ENCODE measurements at regions not wholly inside any gene's neighbourhood (a gene's known extent, or its start where the extent isn't known, plus 50 kb on each side); places are given as distances from the start of the nearest gene placed in this dataset.

DNA sequence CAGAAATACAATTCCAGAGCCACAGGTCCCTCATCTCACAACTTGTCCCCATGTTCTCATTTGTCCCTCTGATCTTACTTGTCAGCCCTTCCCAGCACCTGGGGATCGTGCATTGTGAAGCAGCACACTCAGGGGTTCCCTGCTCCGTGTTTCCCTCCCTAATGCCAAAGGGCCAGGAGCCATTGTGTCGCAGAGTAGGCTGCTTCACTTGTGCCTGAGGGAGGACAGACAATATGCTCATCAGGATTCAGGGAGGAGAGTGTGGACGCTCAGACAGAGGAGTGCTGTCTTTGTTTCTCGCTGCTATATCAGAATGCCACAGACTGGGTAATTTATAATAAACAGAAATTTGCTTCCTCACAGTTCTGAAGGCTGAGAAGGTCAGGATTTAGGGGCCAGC is 315.3 kb downstream of the TRIML1 start:
- no peak for DNase-seq
- Histone ChIP-seq H3K4me1 (ENCODE audit: insufficient read depth, low read length) (no peaks in the 10 kb centered on the region), H3K4me3 (ENCODE audit: low read length) (no peak overlapping the region), H3K27me3 (ENCODE audit: insufficient read depth, low read length, poor library complexity, severe bottlenecking) (no peaks in the 10 kb centered on the region), H3K36me3 (ENCODE audit: insufficient read depth, low read length) (no peaks in the 10 kb centered on the region), H3K9me3 (ENCODE audit: low read length) (no peaks in the 10 kb centered on the region), H3K27ac (ENCODE audit: low read depth, low read length) (no peak overlapping the region)
- Mint-ChIP-seq H3K36me3 (no peaks in the 10 kb centered on the region), H3K4me1 (no peaks in the 10 kb centered on the region), H3K27ac (no peak overlapping the region), H3K4me3 (no peak overlapping the region), H3K27me3 (no peaks in the 10 kb centered on the region), H3K9me3 (peaks cover 7 to 24% (median 14%) of the 10 kb centered on the region in 5 donors)
- ChIA-PET POLR2A (no interaction called here), CTCF (no interaction called here)

DNA sequence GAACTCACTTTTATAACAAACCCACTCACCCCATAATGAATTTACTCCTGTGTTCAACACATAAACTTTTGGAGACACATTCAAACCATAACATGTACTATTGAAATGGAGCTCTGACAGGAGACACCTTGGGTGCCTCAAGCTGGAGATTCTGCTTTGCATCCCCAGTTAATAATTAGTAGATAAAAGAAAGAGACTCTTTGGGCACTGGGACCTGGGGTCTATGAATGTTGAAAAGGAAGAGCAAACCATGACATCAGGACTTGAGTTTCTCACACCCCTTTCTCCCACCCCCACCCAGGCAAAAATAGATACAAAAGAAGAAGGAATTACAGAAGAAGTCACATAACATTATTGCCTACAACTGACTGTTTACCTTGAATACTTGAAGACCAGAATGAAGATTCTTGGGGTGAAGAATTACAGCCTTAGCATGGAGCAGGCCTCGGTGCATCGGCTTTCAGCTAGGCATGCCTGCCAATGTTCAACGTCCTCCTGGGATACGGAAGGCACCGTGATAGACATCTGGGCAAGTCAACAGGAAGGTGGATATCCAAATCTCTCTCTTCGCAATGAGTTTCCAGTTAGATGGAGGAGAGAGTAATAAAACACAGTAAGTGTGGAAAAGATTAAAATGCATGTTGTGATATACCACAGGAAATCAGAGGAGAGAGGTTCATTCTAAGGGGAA is 316.0 kb downstream of the TRIML1 start:
- H3K27ac ChIP-seq (ENCODE audit: low read depth, low read length), result no peak overlapping the region
- Mint-ChIP-seq H3K36me3 (no peaks in the 10 kb centered on the region), H3K27me3 (no peaks in the 10 kb centered on the region), H3K4me3 (no peak overlapping the region), H3K4me1 (no peaks in the 10 kb centered on the region), H3K9me3 (peaks cover 9 to 24% (median 15%) of the 10 kb centered on the region in 5 donors), H3K27ac (no peak overlapping the region)
- POLR2A ChIA-PET, result no interaction called here
- CTCF ChIA-PET, result no interaction called here
- DNase-seq, result no peak
- no peaks in the 10 kb centered on the region for H3K36me3 ChIP-seq (ENCODE audit: insufficient read depth, low read length)
- no peaks in the 10 kb centered on the region for H3K4me1 ChIP-seq (ENCODE audit: insufficient read depth, low read length)
- H3K27me3 ChIP-seq (ENCODE audit: insufficient read depth, low read length, poor library complexity, severe bottlenecking), result no peaks in the 10 kb centered on the region
- no peak overlapping the region for H3K4me3 ChIP-seq (ENCODE audit: low read length)
- H3K9me3 ChIP-seq (ENCODE audit: low read length), result no peaks in the 10 kb centered on the region

DNA sequence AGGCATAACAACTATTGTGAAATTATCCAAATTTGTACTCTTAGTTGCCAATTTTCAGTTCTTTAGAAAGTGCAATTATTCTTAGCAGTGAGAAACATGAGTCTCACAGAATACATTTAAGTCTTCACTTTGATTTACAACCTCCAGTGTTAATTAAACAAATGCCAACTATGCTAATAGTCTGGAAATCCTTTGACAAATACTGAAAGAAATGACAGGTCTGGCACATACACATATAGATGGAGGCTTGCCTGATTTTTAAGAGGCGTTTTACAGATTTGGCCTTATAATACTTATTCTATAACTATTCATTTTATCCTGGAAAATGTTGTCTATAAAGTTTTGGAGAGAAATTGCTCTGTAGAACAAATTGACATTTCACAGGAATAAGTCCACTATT is 320.1 kb downstream of the TRIML1 start:
- ChIA-PET CTCF (no interaction called here), POLR2A (no interaction called here)
- H3K27me3 Mint-ChIP-seq, result no peaks in the 10 kb centered on the region
- no peak for DNase-seq
- Histone ChIP-seq H3K27ac (ENCODE audit: low read depth, low read length) (no peak overlapping the region), H3K36me3 (ENCODE audit: insufficient read depth, low read length) (no peaks in the 10 kb centered on the region), H3K4me1 (ENCODE audit: insufficient read depth, low read length) (no peaks in the 10 kb centered on the region), H3K27me3 (ENCODE audit: insufficient read depth, low read length, poor library complexity, severe bottlenecking) (no peaks in the 10 kb centered on the region), H3K9me3 (ENCODE audit: low read length) (peaks cover 5% of the 10 kb centered on the region), H3K4me3 (ENCODE audit: low read length) (no peak overlapping the region)
- H3K27ac Mint-ChIP-seq, result no peak overlapping the region
- H3K4me3 Mint-ChIP-seq, result no peak overlapping the region
- peaks cover 15 to 30% (median 24%) of the 10 kb centered on the region in 5 donors for H3K9me3 Mint-ChIP-seq
- H3K4me1 Mint-ChIP-seq, result no peaks in the 10 kb centered on the region
- H3K36me3 Mint-ChIP-seq, result no peaks in the 10 kb centered on the region

DNA sequence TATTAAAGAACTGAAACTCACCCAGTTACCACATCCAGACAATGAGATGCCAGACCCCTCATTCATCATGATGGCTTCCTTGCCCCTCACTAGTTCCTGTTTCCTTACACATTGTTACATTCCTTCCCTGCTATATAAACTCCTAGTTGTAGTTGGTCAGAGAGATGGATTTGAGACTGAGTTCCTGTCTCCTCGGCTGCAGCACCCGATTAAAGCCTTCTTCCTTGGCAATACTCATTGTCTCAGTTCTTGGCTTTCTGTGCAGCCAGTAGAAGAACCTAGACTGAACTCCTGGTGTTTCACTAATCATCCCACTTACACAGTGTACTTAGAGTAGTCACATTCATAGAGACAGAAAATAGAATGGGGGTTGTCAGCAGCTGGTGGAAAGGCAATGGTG is 324.7 kb downstream of the TRIML1 start:
- H3K36me3 Mint-ChIP-seq, result no peaks in the 10 kb centered on the region
- POLR2A ChIA-PET, result no interaction called here

DNA sequence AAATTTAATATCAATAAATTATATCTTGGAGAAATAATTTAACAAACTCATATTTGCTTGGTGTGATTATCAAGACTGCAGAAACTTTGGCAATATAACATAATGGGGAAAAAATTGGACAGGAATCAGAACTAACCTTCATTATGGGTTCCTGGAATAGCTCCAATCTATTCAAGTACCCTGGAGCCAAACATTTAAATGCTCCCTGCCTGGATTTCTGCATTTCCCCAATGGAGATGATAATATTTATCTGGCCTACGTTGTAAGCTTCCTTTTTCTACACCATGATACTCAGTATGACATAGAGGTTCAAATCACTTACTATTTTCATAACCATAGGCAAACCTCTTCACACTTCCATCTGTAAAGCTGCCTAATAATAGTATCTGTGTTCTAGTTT is 326.8 kb downstream of the TRIML1 start:
- Histone ChIP-seq H3K9me3 (ENCODE audit: low read length) (peaks cover 5% of the 10 kb centered on the region), H3K4me3 (ENCODE audit: low read length) (no peak overlapping the region), H3K4me1 (ENCODE audit: insufficient read depth, low read length) (no peaks in the 10 kb centered on the region), H3K36me3 (ENCODE audit: insufficient read depth, low read length) (no peaks in the 10 kb centered on the region), H3K27me3 (ENCODE audit: insufficient read depth, low read length, poor library complexity, severe bottlenecking) (no peaks in the 10 kb centered on the region), H3K27ac (ENCODE audit: low read depth, low read length) (no peak overlapping the region)
- peaks cover 5 to 22% (median 9%) of the 10 kb centered on the region in 5 donors for H3K9me3 Mint-ChIP-seq
- POLR2A ChIA-PET, result no interaction called here
- no peaks in the 10 kb centered on the region for H3K4me1 Mint-ChIP-seq
- no peaks in the 10 kb centered on the region for H3K27me3 Mint-ChIP-seq
- CTCF ChIA-PET, result no interaction called here
- H3K27ac Mint-ChIP-seq, result no peak overlapping the region
- no peak for DNase-seq
- no peak overlapping the region for H3K4me3 Mint-ChIP-seq
- H3K36me3 Mint-ChIP-seq, result no peaks in the 10 kb centered on the region

More for the DNA sequence above, 324.7 kb downstream of the TRIML1 start:
- Mint-ChIP-seq H3K9me3 (peaks cover 8 to 31% (median 10%) of the 10 kb centered on the region in 5 donors), H3K4me1 (no peaks in the 10 kb centered on the region), H3K27me3 (no peaks in the 10 kb centered on the region), H3K27ac (no peak overlapping the region), H3K4me3 (no peak overlapping the region)
- no peak for DNase-seq
- Histone ChIP-seq H3K36me3 (ENCODE audit: insufficient read depth, low read length) (no peaks in the 10 kb centered on the region), H3K4me3 (ENCODE audit: low read length) (no peak overlapping the region), H3K27me3 (ENCODE audit: insufficient read depth, low read length, poor library complexity, severe bottlenecking) (no peaks in the 10 kb centered on the region), H3K4me1 (ENCODE audit: insufficient read depth, low read length) (no peaks in the 10 kb centered on the region), H3K9me3 (ENCODE audit: low read length) (peaks cover 5% of the 10 kb centered on the region), H3K27ac (ENCODE audit: low read depth, low read length) (no peak overlapping the region)
- CTCF ChIA-PET, result no interaction called here

DNA sequence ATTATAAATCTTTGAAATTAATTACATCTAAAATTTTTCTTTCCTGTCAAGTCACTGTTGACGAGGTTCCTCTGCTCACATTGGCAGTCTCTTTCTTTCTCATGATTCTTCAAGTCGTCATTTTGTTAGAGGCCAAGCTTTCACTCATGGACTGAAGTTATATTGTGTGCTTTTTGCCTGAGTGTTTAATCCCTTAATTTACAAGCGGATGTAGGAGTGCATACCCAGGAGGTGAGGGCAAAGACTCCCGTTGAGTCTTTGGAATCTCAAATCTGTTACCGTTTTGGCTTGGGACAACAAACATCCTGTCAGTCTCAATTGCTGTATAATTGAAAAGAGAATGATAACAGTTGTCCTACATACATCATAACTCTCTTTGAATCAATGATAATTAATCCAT is 345.0 kb downstream of the TRIML1 start:
- Mint-ChIP-seq H3K4me3 (no peak overlapping the region), H3K9me3 (peaks cover 6 to 23% (median 10%) of the 10 kb centered on the region in 5 donors), H3K36me3 (no peaks in the 10 kb centered on the region), H3K27me3 (no peaks in the 10 kb centered on the region), H3K27ac (no peak overlapping the region), H3K4me1 (no peaks in the 10 kb centered on the region)
- no peak for DNase-seq
- no peaks in the 10 kb centered on the region for H3K4me1 ChIP-seq (ENCODE audit: insufficient read depth, low read length)
- no peak overlapping the region for H3K27ac ChIP-seq (ENCODE audit: low read depth, low read length)
- ChIA-PET CTCF (no interaction called here), POLR2A (no interaction called here)
- no peaks in the 10 kb centered on the region for H3K9me3 ChIP-seq (ENCODE audit: low read length)
- no peaks in the 10 kb centered on the region for H3K36me3 ChIP-seq (ENCODE audit: insufficient read depth, low read length)
- H3K27me3 ChIP-seq (ENCODE audit: insufficient read depth, low read length, poor library complexity, severe bottlenecking), result no peaks in the 10 kb centered on the region
- H3K4me3 ChIP-seq (ENCODE audit: low read length), result no peak overlapping the region

DNA sequence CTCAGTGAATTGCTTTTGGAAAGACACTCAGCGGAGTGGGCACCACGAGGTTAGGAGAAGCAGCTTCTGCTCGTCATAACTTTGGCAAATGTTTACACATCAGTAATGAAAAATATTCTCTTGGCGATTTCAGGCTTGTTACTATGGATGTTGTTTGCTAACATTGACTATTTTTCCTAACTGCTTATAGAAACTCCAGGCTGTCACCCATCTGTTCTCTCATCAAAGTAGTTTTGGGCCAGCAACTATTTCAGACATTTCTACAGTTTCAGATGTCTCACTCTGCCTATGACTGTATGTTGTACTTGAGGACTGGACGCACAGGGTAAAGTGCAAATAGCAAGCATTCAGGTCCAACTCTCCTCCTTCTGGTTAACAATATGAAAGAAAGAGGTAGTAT is 346.7 kb downstream of the TRIML1 start:
- ChIA-PET CTCF (no interaction called here), POLR2A (no interaction called here)
- H3K4me1 Mint-ChIP-seq, result no peaks in the 10 kb centered on the region
- no peaks in the 10 kb centered on the region for H3K36me3 Mint-ChIP-seq
- Histone ChIP-seq H3K27ac (ENCODE audit: low read depth, low read length) (no peak overlapping the region), H3K4me1 (ENCODE audit: insufficient read depth, low read length) (no peaks in the 10 kb centered on the region), H3K9me3 (ENCODE audit: low read length) (no peaks in the 10 kb centered on the region), H3K27me3 (ENCODE audit: insufficient read depth, low read length, poor library complexity, severe bottlenecking) (no peaks in the 10 kb centered on the region), H3K4me3 (ENCODE audit: low read length) (no peak overlapping the region), H3K36me3 (ENCODE audit: insufficient read depth, low read length) (no peaks in the 10 kb centered on the region)
- DNase-seq, result no peak
- H3K9me3 Mint-ChIP-seq, result peaks cover 6 to 14% (median 8%) of the 10 kb centered on the region in 5 donors
- H3K27me3 Mint-ChIP-seq, result no peaks in the 10 kb centered on the region
- no peak overlapping the region for H3K27ac Mint-ChIP-seq
- H3K4me3 Mint-ChIP-seq, result no peak overlapping the region

DNA sequence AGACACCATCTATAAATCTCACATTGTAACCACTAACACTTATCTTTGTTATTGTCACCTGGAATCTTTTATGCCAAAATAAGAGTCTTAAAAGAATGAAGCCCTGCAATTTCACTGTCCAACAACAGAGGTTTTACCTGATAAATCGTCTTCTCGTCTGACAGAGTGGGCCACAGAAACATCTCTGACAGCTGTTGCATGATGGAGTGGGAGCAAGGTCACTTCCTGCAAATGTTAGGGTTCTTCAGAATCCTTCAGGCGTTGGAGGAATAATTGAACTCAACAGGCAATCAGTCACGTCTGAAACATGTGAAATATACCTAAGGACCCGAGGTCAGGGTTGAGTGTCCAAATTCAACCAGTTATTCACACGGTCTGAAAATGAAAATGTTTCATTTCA is 353.6 kb downstream of the TRIML1 start:
- CTCF ChIA-PET, result no interaction called here
- no peaks in the 10 kb centered on the region for H3K27me3 Mint-ChIP-seq
- peaks cover 9 to 24% (median 12%) of the 10 kb centered on the region in 5 donors for H3K9me3 Mint-ChIP-seq
- H3K36me3 Mint-ChIP-seq, result no peaks in the 10 kb centered on the region
- no peaks in the 10 kb centered on the region for H3K4me1 Mint-ChIP-seq
- no peak for DNase-seq
- H3K27ac Mint-ChIP-seq, result no peak overlapping the region
- no peaks in the 10 kb centered on the region for H3K36me3 ChIP-seq (ENCODE audit: insufficient read depth, low read length)
- H3K4me3 Mint-ChIP-seq, result no peak overlapping the region
- no peak overlapping the region for H3K4me3 ChIP-seq (ENCODE audit: low read length)
- no peak overlapping the region for H3K27ac ChIP-seq (ENCODE audit: low read depth, low read length)
- POLR2A ChIA-PET, result no interaction called here
- H3K27me3 ChIP-seq (ENCODE audit: insufficient read depth, low read length, poor library complexity, severe bottlenecking), result no peaks in the 10 kb centered on the region
- no peaks in the 10 kb centered on the region for H3K9me3 ChIP-seq (ENCODE audit: low read length)
- no peaks in the 10 kb centered on the region for H3K4me1 ChIP-seq (ENCODE audit: insufficient read depth, low read length)

DNA sequence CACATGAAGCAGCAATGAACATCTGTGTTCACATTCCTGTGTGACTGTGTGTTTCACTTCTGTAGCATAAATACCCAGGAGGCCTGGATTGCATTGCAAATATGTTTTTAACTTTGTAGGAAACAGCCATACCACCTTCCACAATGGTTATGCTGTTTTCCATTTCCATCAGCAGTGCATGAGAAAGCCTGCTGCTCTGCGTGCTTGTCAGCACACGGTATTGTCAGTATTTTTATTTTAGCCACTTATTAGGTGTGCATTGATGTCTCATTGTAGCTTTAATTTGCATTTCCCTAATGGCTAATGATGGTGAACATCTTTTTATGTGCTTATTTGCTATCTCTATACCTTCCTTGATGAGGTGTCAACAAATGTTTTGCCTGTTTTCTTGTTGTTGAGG is 355.9 kb downstream of the TRIML1 start:
- Mint-ChIP-seq H3K27me3 (no peaks in the 10 kb centered on the region), H3K9me3 (peaks cover 9 to 25% (median 20%) of the 10 kb centered on the region in 5 donors), H3K36me3 (no peaks in the 10 kb centered on the region), H3K4me3 (no peak overlapping the region), H3K27ac (no peak overlapping the region), H3K4me1 (no peaks in the 10 kb centered on the region)
- DNase-seq, result no peak
- Histone ChIP-seq H3K36me3 (ENCODE audit: insufficient read depth, low read length) (no peaks in the 10 kb centered on the region), H3K27ac (ENCODE audit: low read depth, low read length) (no peak overlapping the region), H3K9me3 (ENCODE audit: low read length) (no peaks in the 10 kb centered on the region), H3K27me3 (ENCODE audit: insufficient read depth, low read length, poor library complexity, severe bottlenecking) (no peaks in the 10 kb centered on the region), H3K4me3 (ENCODE audit: low read length) (no peak overlapping the region), H3K4me1 (ENCODE audit: insufficient read depth, low read length) (no peaks in the 10 kb centered on the region)
- ChIA-PET POLR2A (no interaction called here), CTCF (no interaction called here)

Measured in CD8-positive, alpha-beta memory T cell (primary cell).